ENCODE measurements at regions not wholly inside any gene's neighbourhood (a gene's known extent, or its start where the extent isn't known, plus 50 kb on each side); places are given as distances from the start of the nearest gene placed in this dataset.
A peak's percentile ranks its signal among the peaks of the same experiment; 100 is the strongest.

DNA sequence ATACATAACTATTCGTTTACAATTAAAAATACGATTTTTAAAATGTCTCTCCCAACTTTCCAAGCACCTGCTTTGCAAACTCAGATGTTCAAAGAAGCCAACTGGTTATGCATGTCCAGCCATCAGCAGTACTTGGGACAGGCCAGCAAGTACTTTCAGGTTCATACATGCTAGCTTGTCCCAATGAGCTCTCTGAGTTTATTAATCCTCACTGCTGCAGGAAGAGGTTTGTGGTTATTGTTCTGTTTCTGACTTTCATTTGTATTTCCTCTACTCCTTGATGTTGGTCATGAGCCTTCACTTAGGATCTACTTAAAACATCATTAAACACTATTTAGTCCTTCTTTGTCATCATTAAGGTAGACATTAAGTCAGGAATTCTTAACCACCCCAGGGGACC, 374.1 kb downstream of the LRATD1 start:
- TF ChIP-seq, protein P1, sequence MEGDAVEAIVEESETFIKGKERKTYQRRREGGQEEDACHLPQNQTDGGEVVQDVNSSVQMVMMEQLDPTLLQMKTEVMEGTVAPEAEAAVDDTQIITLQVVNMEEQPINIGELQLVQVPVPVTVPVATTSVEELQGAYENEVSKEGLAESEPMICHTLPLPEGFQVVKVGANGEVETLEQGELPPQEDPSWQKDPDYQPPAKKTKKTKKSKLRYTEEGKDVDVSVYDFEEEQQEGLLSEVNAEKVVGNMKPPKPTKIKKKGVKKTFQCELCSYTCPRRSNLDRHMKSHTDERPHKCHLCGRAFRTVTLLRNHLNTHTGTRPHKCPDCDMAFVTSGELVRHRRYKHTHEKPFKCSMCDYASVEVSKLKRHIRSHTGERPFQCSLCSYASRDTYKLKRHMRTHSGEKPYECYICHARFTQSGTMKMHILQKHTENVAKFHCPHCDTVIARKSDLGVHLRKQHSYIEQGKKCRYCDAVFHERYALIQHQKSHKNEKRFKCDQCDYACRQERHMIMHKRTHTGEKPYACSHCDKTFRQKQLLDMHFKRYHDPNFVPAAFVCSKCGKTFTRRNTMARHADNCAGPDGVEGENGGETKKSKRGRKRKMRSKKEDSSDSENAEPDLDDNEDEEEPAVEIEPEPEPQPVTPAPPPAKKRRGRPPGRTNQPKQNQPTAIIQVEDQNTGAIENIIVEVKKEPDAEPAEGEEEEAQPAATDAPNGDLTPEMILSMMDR (IDR thresholded peaks at IDR 0.05; ENCODE audit: borderline replicate concordance, control extremely low read depth, extremely low read depth, insufficient read depth, missing control alignments): no peak
- no peak for DNase-seq (ENCODE audit: low spot score)
- in situ Hi-C loops (cut with MboI; ENCODE audit: low sequenced_read_pairs, unreplicated experiment): no loop called here

DNA sequence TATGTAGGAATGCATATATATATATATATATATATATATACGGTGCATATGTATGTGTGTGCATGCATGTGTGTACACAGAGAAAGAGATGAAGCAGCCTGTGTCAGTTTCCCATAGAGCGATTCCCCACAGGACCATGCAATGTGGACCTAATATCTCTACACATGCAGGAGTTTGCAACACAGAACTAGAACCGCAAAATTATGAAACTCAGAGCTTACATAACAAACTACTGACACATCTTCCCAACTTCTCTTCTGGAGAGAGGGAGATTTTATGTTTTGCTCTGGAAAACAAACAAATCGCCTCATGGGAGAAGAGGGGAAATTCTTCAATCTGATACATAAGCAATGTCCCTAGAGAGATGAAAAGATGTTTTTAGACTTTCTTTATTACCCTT, 377.2 kb downstream of the LRATD1 start:
- in situ Hi-C loops (cut with MboI; ENCODE audit: low sequenced_read_pairs, unreplicated experiment): no loop called here
- no peak for DNase-seq (ENCODE audit: low spot score)
- TF ChIP-seq, protein P1 (IDR thresholded peaks at IDR 0.05; ENCODE audit: borderline replicate concordance, control extremely low read depth, extremely low read depth, insufficient read depth, missing control alignments): no peak

- no peak for DNase-seq (ENCODE audit: low spot score)
- in situ Hi-C loops (cut with MboI; ENCODE audit: low sequenced_read_pairs, unreplicated experiment): no loop called here
- TF ChIP-seq, protein P1 (IDR thresholded peaks at IDR 0.05; ENCODE audit: borderline replicate concordance, control extremely low read depth, extremely low read depth, insufficient read depth, missing control alignments): no peak
Measured at GRCh38 chr2:15010346-15010745, 377.8 kb downstream of the LRATD1 start.

DNA sequence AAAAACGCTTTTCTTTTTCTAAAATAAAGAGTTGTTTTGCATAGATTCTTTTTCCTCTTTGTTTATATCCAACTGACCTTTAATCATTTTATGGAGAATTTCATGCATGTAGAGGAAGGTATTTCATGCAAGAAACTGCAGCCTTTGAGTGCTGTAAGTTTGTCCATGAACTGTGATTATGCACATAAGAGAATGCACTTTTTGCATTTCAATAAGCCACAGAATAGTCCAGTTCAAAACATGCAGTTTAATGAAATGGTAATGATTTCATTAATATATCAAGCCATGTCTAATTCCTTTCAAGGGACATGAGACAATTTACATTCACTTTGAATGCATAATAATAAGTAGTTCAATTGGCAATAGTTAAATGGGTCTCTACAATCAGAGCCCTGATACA, 386.3 kb downstream of the LRATD1 start:
- DNase-seq (ENCODE audit: low spot score): no peak
- TF ChIP-seq, protein P1 (IDR thresholded peaks at IDR 0.05; ENCODE audit: borderline replicate concordance, control extremely low read depth, extremely low read depth, insufficient read depth, missing control alignments): no peak
- in situ Hi-C loops (cut with MboI; ENCODE audit: low sequenced_read_pairs, unreplicated experiment): no loop called here

DNA sequence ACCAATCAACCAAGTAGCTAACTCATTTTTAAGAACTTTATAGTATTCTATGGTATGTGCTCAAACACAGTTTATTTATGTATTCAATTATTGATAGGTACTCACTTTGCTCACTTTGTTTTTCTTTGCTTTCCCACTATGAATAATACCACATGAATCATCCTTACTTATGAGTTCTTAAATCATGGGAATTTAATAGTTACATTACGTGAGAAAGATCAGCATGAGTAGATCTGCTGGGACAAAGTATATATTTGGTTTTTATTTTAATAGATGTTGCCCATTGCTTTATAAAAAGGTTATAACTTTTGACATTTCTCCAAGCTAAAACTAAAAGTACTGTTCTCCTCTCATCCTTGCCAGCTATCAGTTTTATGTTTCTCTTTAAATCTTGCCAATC, 390.7 kb downstream of the LRATD1 start:
- TF ChIP-seq, protein P1 (IDR thresholded peaks at IDR 0.05; ENCODE audit: borderline replicate concordance, control extremely low read depth, extremely low read depth, insufficient read depth, missing control alignments): no peak
- DNase-seq (ENCODE audit: low spot score): no peak
- in situ Hi-C loops (cut with MboI; ENCODE audit: low sequenced_read_pairs, unreplicated experiment): no loop called here

- TF ChIP-seq, protein P1 (IDR thresholded peaks at IDR 0.05; ENCODE audit: borderline replicate concordance, control extremely low read depth, extremely low read depth, insufficient read depth, missing control alignments): no peak
Measured at GRCh38 chr2:15028406-15028805, 395.9 kb downstream of the LRATD1 start.

DNA sequence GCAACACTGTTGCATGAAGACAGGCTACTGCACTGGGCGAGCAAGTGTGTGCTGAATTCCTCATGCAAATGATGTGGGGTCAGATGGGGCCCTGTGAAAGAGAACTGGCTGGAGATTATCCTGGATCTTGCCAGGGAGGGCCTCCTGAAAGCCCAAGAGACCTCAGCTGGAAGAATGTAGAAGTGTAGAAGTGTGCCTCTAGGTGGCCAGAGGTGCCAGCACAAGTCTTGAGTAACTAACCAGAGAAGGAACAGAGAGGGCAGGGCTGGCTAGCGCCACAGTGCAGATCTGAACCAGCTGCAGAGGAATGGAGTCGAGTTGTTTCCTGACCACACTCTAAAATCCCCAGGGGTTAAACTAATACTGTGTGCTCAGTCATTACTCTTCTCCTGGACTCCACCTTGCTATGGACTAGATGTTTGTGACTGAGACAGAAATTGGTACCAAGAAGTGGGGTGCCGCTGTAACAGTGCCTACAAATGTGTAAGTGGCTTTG, 399.3 kb downstream of the LRATD1 start:
- TF ChIP-seq, protein P1 (IDR thresholded peaks at IDR 0.05; ENCODE audit: borderline replicate concordance, control extremely low read depth, extremely low read depth, insufficient read depth, missing control alignments): peak; percentile 27
- in situ Hi-C loops (cut with MboI; ENCODE audit: low sequenced_read_pairs, unreplicated experiment): no loop called here
- peak; percentile 55 for DNase-seq (ENCODE audit: low spot score)

More at GRCh38 chr2:15028406-15028805, 395.9 kb downstream of the LRATD1 start:
- in situ Hi-C loops (cut with MboI; ENCODE audit: low sequenced_read_pairs, unreplicated experiment): no loop called here
- DNase-seq (ENCODE audit: low spot score): no peak
